GM12875 (cell line): ENCODE measurements at regions not wholly inside any gene's neighbourhood (a gene's known extent, or its start where the extent isn't known, plus 50 kb on each side); places are given as distances from the start of the nearest gene placed in this dataset.

Experiments
- H3K4me3 ChIP-seq: one replicate; pipeline ENCODE4 v1.5.1; 2011; ENCODE audit warnings: low read depth, low read length, control low read depth
- TF ChIP-seq, protein P1 (sequence below): IDR thresholded peaks from 2 replicates; pipeline ENCODE4 v1.5.1; 2011; ENCODE audit warnings: low read depth, mild to moderate bottlenecking, control low read depth, inconsistent platforms, low read length, moderate library complexity, borderline replicate concordance; ENCODE audit not compliant: insufficient read depth

DNA sequence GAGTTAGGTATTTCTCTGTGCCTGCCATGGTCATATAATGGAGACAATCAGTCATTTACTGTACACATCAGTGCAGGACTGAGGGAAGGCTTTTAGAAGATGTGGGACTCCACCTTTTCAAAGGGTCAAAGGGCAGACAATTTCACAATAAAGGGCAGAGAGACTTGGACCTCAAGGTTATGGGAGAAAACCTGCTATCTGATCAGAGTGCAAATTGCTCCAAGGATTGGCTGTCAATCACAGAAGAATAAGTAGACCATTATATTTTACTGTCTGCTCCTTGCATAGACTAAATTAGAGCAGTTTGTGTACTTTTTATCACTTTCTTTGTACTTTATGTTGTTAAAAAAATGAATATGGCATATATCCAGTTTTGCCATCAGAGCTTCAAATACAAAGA lies 314.9 kb upstream of the ATP11B start:
- TF ChIP-seq, protein P1, sequence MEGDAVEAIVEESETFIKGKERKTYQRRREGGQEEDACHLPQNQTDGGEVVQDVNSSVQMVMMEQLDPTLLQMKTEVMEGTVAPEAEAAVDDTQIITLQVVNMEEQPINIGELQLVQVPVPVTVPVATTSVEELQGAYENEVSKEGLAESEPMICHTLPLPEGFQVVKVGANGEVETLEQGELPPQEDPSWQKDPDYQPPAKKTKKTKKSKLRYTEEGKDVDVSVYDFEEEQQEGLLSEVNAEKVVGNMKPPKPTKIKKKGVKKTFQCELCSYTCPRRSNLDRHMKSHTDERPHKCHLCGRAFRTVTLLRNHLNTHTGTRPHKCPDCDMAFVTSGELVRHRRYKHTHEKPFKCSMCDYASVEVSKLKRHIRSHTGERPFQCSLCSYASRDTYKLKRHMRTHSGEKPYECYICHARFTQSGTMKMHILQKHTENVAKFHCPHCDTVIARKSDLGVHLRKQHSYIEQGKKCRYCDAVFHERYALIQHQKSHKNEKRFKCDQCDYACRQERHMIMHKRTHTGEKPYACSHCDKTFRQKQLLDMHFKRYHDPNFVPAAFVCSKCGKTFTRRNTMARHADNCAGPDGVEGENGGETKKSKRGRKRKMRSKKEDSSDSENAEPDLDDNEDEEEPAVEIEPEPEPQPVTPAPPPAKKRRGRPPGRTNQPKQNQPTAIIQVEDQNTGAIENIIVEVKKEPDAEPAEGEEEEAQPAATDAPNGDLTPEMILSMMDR, result no peak

DNA sequence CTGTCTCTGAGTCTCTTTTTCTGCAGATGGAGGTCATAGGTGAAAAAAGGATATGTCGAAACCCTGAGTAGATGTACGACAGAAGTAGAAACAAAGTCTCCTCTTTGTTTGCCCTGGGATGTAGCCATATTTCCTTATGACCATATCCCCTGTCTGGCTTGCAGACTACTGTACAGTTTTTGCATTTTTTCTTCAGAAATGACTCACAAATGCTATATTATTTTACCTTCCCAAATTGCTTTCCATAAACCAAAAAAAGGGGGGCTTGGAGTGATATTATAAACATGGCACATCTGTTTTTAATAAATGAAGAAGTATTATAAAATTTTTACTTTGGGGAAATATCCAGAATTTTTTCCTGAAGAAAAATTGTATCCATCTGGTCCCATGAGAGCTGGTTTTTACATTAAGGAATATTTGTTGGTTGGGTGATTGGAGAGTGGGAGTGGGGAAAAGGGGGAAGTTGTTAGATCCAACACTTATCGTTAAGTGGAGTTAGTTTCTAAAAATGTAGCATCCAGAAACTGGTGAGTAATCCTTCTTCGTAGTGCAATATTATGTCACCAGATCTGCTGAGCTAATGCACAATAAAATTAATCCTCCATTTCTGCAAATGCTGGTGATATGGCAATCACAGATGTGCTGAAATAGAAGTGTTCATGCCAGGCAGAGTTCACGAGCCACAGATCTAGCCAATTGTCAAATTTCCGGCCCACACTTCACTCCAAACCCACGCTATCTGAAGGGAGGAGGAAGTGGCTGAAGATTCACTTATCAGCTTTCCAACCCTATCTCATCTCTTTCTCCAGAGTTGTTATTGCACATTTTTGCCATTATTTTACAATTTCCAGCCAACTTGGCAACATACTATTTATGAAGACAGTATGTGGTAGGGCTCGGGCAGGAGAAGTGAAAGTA lies 313.6 kb upstream of the ATP11B start:
- H3K4me3 ChIP-seq, result no peak overlapping the region
- TF ChIP-seq, protein P1, result no peak

More for the DNA sequence above, 314.9 kb upstream of the ATP11B start:
- no peak overlapping the region for H3K4me3 ChIP-seq

DNA sequence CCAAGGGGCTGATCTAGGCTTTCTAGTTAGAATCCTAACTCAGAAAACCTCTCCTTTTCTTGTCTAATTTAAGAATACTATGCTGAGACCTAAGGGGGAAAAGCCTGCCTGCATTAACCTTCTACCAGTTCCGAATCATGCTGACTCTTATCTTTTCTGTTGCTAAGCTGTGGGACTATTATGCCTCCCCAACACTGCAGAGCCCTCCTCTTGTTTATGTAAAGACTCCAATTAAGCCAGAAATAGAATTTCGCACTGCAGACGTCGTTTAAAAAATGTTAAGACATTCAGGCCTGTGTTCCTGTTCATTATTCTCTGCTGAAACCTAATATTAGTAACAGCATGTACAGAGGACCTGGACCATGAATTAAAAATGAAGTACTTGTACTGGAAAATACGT lies 310.6 kb upstream of the ATP11B start:
- no peak overlapping the region for H3K4me3 ChIP-seq
- TF ChIP-seq, protein P1, result no peak

DNA sequence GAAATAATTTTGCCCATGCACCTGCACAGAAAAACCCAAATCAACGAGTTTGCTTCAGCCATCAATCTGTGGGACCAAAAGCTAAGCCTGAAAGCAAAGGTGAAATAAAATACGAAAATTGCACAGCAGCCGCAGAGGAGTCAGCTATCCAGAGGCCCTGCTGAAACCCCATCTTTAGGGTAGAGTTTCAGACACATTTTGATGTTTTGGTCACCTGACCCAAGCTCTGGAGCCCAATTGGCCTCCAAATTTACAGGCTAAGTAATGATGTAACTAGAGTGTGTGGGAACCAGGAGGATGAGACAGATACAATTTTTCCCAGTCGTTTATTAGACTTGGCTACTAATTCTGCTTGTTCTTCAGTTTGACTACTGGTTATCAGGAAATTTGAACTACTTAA lies 308.6 kb upstream of the ATP11B start:
- TF ChIP-seq, protein P1, result no peak

DNA sequence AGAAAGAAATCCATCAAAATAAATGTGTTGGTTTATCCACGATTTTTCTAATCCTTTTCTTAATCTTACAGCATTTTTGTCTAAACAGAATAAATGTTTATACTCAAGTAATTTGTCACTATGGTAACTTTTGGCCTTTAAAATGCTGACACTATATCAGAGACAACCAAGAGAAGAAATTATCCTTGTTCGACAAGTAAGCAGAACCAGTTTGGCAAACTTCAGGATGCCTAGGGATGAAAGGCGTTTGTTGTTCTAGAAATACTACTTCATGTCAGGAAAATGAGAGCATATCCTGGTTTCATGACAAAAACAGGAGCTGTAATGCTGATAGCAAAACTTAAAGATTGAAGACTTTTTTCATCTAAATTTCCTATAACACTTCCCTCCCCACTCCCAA lies 308.0 kb upstream of the ATP11B start:
- H3K4me3 ChIP-seq, result no peak overlapping the region
- TF ChIP-seq, protein P1, result no peak

More for the DNA sequence above, 308.6 kb upstream of the ATP11B start:
- H3K4me3 ChIP-seq, result no peak overlapping the region

DNA sequence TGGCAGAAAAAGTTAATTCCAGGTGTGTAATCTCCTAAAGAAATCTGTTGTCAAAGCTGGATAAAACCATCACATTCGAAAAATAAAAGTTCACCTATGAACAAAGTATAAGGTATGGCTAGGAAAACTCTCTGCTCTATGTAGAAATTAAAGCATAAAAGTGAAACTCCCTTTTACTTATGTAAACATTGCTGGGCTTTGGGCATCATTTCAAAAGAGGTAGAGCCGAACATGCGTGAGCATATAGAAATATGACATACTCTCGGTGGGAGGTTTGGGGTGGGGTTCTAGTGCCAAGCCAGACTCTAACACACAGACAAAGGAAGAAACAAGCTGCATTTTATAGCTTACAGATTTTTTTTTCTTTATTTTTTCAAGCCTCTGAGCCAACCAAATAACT lies 306.8 kb upstream of the ATP11B start:
- no peak overlapping the region for H3K4me3 ChIP-seq

DNA sequence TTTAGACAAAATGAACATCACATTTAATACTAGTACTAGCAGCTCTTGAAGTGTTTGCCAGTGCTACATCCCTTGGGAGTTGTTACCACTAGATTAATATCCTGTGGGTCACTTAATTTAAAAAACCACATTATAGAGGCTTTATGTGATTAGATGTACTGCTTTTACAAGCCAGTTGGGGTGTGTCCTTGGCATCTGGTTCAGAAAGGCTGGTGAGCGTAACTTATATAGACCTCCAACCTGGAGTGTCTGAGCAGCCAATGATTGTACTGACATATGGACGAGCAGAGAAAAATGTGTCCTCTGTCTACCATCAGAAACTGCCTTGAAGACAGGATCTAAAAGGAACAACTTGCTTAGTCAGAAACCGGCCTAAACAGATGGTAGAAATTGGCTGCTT lies 306.2 kb upstream of the ATP11B start:
- TF ChIP-seq, protein P1, result no peak
- H3K4me3 ChIP-seq, result no peak overlapping the region

More for the DNA sequence above, 306.8 kb upstream of the ATP11B start:
- TF ChIP-seq, protein P1, result no peak
